ENCODE measurements at regions not wholly inside any gene's neighbourhood (a gene's known extent, or its start where the extent isn't known, plus 50 kb on each side); places are given as distances from the start of the nearest gene placed in this dataset.

DNA sequence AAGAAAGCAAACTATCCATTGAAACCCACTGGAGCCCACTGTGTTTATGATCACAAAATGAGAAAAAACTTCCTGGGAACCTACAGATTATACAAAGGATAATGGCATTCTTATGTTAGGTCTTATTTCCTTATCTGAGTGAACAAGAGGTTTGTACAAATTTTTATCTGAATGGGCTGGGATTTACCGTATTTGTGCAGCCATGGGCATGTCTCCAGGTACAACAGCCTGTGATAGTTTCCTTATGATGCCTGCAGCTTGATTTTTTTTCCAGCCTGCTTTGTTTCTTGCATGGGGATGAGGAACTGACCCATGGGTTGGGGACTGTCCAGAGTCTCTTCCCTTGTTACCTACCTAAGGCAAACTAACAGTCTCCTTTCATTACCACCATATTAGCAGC is 244.0 kb upstream of the RBMY1B start:
- Histone ChIP-seq H3K9me2 (ENCODE audit: insufficient read depth, low read length) (no peaks in the 10 kb centered on the region), H3K4me2 (ENCODE audit: low read length) (no peak overlapping the region), H3K9me3 (ENCODE audit: low read length) (no peaks in the 10 kb centered on the region), H2AFZ (ENCODE audit: low read length) (no peak overlapping the region), H3K4me1 (ENCODE audit: insufficient read depth, low read length, poor library complexity, severe bottlenecking) (no peaks in the 10 kb centered on the region), H3K36me3 (ENCODE audit: insufficient read depth, low read length) (no peaks in the 10 kb centered on the region), H3K79me2 (ENCODE audit: insufficient read depth, low read depth, low read length) (no peaks in the 10 kb centered on the region), H3K27ac (ENCODE audit: low read depth, low read length, poor library complexity, severe bottlenecking) (no peak overlapping the region), H4K20me1 (ENCODE audit: insufficient read depth, low read length) (no peaks in the 10 kb centered on the region), H3K4me3 (ENCODE audit: low read depth, low read length, poor library complexity, severe bottlenecking) (no peak overlapping the region)
- no TSS peak for BruUV-seq (replicated peaks)
- CTCF ChIA-PET (ENCODE audit: unreplicated experiment), result no interaction called here
- POLR2A ChIA-PET, result interaction anchor here (0.6 to 1.0 kb wide), 3 partner anchors 10 to 627 kb away, joined by 3 read pairs; no protein-coding TSS in a partner anchor
- no peak for DNase-seq (ENCODE audit: low spot score)
- no peak for TF ChIP-seq CTCF (conservative IDR thresholded peaks at IDR 0.05; ENCODE audit: low read length)
- TF ChIP-seq EZH2phosphoT487 (IDR thresholded peaks at IDR 0.05; ENCODE audit: borderline replicate concordance, low read depth, low read length), result no peak
- intact Hi-C loops (cut with micrococcal nuclease; ENCODE audit: unreplicated experiment), result no loop called here

GRCh38 chrY:21287769-21288168 is 223.4 kb upstream of the RBMY1B start:
- POLR2A ChIA-PET, result no interaction called here
- Histone ChIP-seq H3K36me3 (ENCODE audit: insufficient read depth, low read length) (no peaks in the 10 kb centered on the region), H3K4me1 (ENCODE audit: insufficient read depth, low read length, poor library complexity, severe bottlenecking) (no peaks in the 10 kb centered on the region), H3K9me2 (ENCODE audit: insufficient read depth, low read length) (no peaks in the 10 kb centered on the region), H2AFZ (ENCODE audit: low read length) (no peak overlapping the region), H3K4me2 (ENCODE audit: low read length) (no peak overlapping the region), H3K27ac (ENCODE audit: low read depth, low read length, poor library complexity, severe bottlenecking) (no peak overlapping the region), H3K9me3 (ENCODE audit: low read length) (no peaks in the 10 kb centered on the region), H3K4me3 (ENCODE audit: low read depth, low read length, poor library complexity, severe bottlenecking) (no peak overlapping the region), H3K79me2 (ENCODE audit: insufficient read depth, low read depth, low read length) (no peaks in the 10 kb centered on the region), H4K20me1 (ENCODE audit: insufficient read depth, low read length) (no peaks in the 10 kb centered on the region)
- intact Hi-C loops (cut with micrococcal nuclease; ENCODE audit: unreplicated experiment), result no loop called here
- no peak for DNase-seq (ENCODE audit: low spot score)
- TF ChIP-seq CTCF (conservative IDR thresholded peaks at IDR 0.05; ENCODE audit: low read length), result no peak
- no peak for TF ChIP-seq EZH2phosphoT487 (IDR thresholded peaks at IDR 0.05; ENCODE audit: borderline replicate concordance, low read depth, low read length)
- no TSS peak for BruUV-seq (replicated peaks)
- CTCF ChIA-PET (ENCODE audit: unreplicated experiment), result no interaction called here

- no peaks in the 10 kb centered on the region for H3K79me2 ChIP-seq (ENCODE audit: insufficient read depth, low read depth, low read length)
- no peaks in the 10 kb centered on the region for H3K36me3 ChIP-seq (ENCODE audit: insufficient read depth, low read length)
- H3K4me3 ChIP-seq (ENCODE audit: low read depth, low read length, poor library complexity, severe bottlenecking), result no peak overlapping the region
- intact Hi-C loops (cut with micrococcal nuclease; ENCODE audit: unreplicated experiment), result no loop called here
- H2AFZ ChIP-seq (ENCODE audit: low read length), result no peak overlapping the region
- POLR2A ChIA-PET, result no interaction called here
- H3K27ac ChIP-seq (ENCODE audit: low read depth, low read length, poor library complexity, severe bottlenecking), result no peak overlapping the region
- DNase-seq (ENCODE audit: low spot score), result no peak
- no TSS peak for BruUV-seq (replicated peaks)
- CTCF ChIA-PET (ENCODE audit: unreplicated experiment), result no interaction called here
- H4K20me1 ChIP-seq (ENCODE audit: insufficient read depth, low read length), result no peaks in the 10 kb centered on the region
- H3K4me2 ChIP-seq (ENCODE audit: low read length), result no peak overlapping the region
- no peaks in the 10 kb centered on the region for H3K9me2 ChIP-seq (ENCODE audit: insufficient read depth, low read length)
- H3K4me1 ChIP-seq (ENCODE audit: insufficient read depth, low read length, poor library complexity, severe bottlenecking), result no peaks in the 10 kb centered on the region
- no peak for TF ChIP-seq CTCF (conservative IDR thresholded peaks at IDR 0.05; ENCODE audit: low read length)
- no peak for TF ChIP-seq EZH2phosphoT487 (IDR thresholded peaks at IDR 0.05; ENCODE audit: borderline replicate concordance, low read depth, low read length)
- H3K9me3 ChIP-seq (ENCODE audit: low read length), result no peaks in the 10 kb centered on the region
These were observed 222.2 kb upstream of the RBMY1B start for GRCh38 chrY:21288908-21289307.
